AG09309 (cell line): ENCODE measurements at regions not wholly inside any gene's neighbourhood (a gene's known extent, or its start where the extent isn't known, plus 50 kb on each side); places are given as distances from the start of the nearest gene placed in this dataset.

ENCODE experiments used
- DNase-seq: peaks from one replicate; pipeline ENCODE4 v3.0.0-alpha.2; 2010; ENCODE audit warnings: low read depth
- H3K4me3 ChIP-seq: 2 replicates; pipeline ENCODE4 v1.5.1; 2011; ENCODE audit warnings: mild to moderate bottlenecking, low read depth, low read length, moderate library complexity; ENCODE audit not compliant: control insufficient read depth
- TF ChIP-seq, protein P1 (sequence below): IDR thresholded peaks from 2 replicates; pipeline ENCODE4 v1.5.1; 2011; ENCODE audit warnings: mild to moderate bottlenecking, low read depth, low read length, inconsistent platforms; ENCODE audit not compliant: insufficient read depth, control insufficient read depth; ENCODE audit errors: missing control alignments

DNA sequence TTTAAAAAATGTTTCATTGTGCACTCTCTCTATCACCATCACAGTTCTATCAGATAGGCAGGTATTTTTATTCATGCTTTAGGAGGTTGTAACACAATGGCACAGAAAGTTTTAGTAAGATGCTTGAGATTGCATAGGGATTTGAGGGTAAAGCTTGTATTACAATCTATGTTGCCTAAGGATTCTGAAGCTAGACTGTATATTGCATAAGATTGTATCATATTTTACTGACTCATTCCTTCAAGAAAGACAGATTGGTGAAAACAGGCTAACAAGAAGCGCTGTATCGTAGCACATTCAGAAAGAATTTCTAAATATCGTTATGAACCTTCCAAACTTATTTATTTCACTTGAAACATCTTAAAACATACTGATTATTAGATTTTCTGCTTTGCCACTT lies 577.7 kb downstream of the EBF1 start:
- H3K4me3 ChIP-seq: no peak overlapping the region
- TF ChIP-seq, protein P1, sequence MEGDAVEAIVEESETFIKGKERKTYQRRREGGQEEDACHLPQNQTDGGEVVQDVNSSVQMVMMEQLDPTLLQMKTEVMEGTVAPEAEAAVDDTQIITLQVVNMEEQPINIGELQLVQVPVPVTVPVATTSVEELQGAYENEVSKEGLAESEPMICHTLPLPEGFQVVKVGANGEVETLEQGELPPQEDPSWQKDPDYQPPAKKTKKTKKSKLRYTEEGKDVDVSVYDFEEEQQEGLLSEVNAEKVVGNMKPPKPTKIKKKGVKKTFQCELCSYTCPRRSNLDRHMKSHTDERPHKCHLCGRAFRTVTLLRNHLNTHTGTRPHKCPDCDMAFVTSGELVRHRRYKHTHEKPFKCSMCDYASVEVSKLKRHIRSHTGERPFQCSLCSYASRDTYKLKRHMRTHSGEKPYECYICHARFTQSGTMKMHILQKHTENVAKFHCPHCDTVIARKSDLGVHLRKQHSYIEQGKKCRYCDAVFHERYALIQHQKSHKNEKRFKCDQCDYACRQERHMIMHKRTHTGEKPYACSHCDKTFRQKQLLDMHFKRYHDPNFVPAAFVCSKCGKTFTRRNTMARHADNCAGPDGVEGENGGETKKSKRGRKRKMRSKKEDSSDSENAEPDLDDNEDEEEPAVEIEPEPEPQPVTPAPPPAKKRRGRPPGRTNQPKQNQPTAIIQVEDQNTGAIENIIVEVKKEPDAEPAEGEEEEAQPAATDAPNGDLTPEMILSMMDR: no peak
- peak; percentile 40 for DNase-seq

DNA sequence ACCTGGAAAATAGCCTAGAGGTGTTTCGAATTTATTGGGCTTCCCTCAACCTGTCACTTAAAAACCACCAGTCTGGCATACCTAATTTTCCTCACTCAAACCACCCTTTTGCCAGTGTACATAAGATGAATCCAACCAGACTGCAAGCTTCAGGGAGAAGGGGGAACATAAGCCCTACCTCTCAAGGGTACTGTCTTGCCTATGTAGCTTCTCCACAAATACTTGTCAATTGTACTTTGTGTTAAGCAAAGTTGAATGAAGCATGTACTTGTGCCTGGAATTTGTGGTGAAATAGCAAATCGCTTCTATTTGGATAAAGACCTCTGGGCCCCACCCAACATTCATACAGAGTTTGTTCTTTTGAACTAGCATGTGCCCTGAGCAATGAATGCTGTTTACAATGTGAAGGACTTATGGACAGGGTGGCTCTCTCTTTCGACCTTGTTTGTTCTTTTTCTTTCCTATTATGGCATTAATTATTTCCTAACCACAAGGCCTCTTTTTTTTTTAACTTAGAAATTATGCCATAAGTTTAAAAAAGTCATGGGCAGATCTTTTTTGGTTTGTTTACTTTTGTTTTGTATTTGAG lies 580.2 kb downstream of the EBF1 start:
- DNase-seq: no peak
- TF ChIP-seq, protein P1: no peak

DNA sequence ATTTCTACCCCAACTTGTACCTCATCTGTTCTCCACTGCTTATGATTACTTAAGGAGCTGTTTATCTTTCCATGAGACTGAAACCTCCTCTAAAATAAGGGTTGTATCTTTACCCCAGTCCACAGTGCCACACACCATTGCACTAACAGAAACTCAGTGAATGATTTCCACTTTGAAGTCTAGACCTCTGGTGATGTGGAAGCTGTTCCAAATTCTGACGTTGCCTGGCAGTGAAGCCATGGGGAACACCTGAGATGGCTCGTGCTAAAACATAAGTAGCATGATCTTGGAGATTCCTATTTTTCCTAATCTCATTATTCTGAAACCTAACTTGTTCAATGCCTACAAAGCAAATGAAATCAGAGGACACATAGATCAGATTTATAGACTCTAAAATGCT lies 583.2 kb downstream of the EBF1 start:
- DNase-seq: no peak
- no peak overlapping the region for H3K4me3 ChIP-seq
- TF ChIP-seq, protein P1: no peak

More for the DNA sequence above, 580.2 kb downstream of the EBF1 start:
- H3K4me3 ChIP-seq: no peak overlapping the region

DNA sequence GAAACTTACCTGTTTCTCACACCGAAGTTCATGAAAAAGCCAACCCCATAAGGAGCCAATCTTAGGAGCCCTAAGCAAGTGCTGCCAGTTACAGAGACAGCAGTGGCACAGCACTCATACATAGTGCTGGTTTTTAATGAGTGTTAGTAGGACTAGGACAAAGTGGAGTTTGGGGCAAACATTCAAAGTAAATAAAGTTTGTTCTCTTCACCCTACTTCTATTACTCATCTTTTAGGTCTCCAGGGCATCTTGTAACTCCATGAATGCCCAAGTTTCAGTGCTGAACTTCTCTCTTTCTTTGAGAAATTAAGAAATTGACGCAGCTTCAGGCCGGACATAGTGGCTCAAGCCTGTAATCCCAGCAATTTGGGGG lies 584.7 kb downstream of the EBF1 start:
- DNase-seq: no peak
- no peak overlapping the region for H3K4me3 ChIP-seq
- TF ChIP-seq, protein P1: no peak

DNA sequence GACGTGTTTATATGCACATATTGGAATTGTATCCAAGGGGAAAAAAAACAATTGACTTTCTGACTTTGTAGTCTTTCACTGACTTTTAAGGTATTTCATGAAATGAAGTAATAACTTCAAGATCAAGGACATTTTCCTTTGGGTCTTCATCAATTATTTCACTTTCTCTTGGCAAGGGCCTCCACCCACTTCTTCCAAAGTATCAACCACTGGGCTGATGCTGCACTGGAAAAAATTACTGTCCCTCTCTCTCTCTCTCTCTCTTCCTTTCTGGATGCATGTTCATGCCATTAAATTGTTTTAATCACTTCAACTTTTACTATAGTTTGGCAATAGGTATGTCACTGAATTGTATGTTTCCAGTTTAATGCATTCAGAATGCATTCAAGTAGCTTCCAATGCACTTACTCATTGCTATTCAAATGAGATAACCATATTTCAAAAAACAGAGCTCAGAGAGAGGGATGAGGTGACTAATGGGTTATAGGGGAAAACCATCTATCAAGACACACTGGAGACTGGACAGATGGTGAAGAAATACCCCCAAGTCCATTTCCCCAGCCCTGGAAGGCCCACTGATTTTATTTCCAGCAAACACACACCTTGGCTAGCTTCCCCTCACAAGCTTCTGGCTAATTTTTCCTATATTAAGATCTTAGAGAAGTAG lies 585.3 kb downstream of the EBF1 start:
- TF ChIP-seq, protein P1: no peak
- no peak overlapping the region for H3K4me3 ChIP-seq
- no peak for DNase-seq

DNA sequence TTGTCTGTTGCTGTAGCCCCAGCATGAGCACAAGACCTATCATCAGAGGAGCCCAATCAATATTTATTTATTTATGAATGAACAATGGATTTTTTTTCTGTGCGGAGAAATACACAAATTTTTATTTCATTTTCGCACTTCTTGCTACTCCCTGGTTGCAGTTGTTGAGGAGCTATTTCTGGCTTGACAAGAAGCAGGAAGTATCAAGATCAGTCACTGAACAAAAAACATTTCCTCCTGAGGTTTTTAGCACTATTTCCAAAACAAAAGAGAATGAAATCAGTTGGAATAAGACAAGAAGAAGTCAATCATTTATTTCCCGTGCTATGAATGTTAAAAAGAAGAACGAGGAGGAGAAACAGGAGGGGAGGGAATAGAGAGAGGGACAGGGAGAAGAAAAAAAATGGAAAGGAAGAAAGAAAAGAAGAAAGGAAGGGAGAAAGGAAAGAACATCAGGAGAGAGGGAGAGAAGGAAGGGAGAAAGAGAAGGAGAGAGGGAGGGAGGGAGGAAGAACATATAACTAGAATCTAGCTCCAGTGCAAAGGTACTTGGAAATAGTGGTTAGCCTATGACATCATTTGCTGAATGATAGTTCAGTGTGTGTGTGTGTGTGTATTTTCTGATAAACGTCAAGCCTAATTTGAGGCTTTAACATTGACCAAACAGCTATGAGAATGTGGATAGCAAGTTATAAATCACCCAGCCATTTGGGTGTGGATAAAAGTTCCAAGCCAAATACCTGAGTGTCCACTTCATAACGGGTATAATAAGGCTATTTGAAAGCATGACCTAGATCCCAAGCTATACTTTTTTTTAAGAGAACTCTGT lies 586.0 kb downstream of the EBF1 start:
- no peak for DNase-seq
- H3K4me3 ChIP-seq: no peak overlapping the region
- TF ChIP-seq, protein P1: no peak
